CD4-positive, alpha-beta T cell (primary cell): ENCODE measurements at regions not wholly inside any gene's neighbourhood (a gene's known extent, or its start where the extent isn't known, plus 50 kb on each side); places are given as distances from the start of the nearest gene placed in this dataset.

ENCODE experiments used
- ATAC-seq: fragments of 200-7000 bp; cut with Tn5 transposase; one replicate; pipeline ENCODE4 v1.10.0; 2022; ENCODE audit warnings: mild to moderate bottlenecking; ENCODE audit not compliant: poor library complexity
- CTCF ChIA-PET: fragments of 350-600 bp; sonication (Branson Sonifier 250); formaldehyde crosslinking; loops from one replicate; lab custom pipeline; 2021; ENCODE audit warnings: antibody characterized with exemption, inconsistent platforms; lab: Charles Lee
- POLR2A ChIA-PET: fragments of 350-600 bp; sonication (Branson Sonifier 250); formaldehyde crosslinking; loops from one replicate; lab custom pipeline; 2021; ENCODE audit warnings: antibody characterized with exemption, inconsistent platforms; lab: Charles Lee
- DNase-seq, 14 experiments: peaks; one replicate each; pipeline ENCODE4 v3.0.0-alpha.2; 2013 to 2020; ENCODE audit warnings: mixed read lengths in 2 of 14
- H3K27ac ChIP-seq, 2 donors: one replicate each; pipeline versions ENCODE4 v1.5.1 to v1.7.0; 2013; ENCODE audit warnings: low read length in 2 of 2, low read depth in 1 of 2, mild to moderate bottlenecking in 1 of 2
- H3K27me3 ChIP-seq, 2 experiments: 1 replicate in 1 of 2; 2 replicates in 1 of 2; pipeline versions ENCODE4 v1.6.1 to v1.7.0; 2013; ENCODE audit warnings: low read length in 2 of 2, control low read depth in 1 of 2, mild to moderate bottlenecking in 1 of 2, moderate library complexity in 1 of 2; ENCODE audit not compliant: insufficient read depth in 2 of 2, control insufficient read depth in 1 of 2
- H3K36me3 ChIP-seq: one replicate; pipeline ENCODE4 v1.6.1; 2013; ENCODE audit warnings: low read length, control low read depth; ENCODE audit not compliant: insufficient read depth
- H3K4me1 ChIP-seq: one replicate; pipeline ENCODE4 v1.6.1; 2013; ENCODE audit warnings: low read length, control low read depth; ENCODE audit not compliant: insufficient read depth
- H3K4me3 ChIP-seq: one replicate; pipeline ENCODE4 v1.5.1; 2013; ENCODE audit warnings: mild to moderate bottlenecking, low read length, moderate library complexity
- H3K9me3 ChIP-seq, 2 experiments: 1 replicate in 1 of 2; 2 replicates in 1 of 2; pipeline versions ENCODE4 v1.6.1 to v1.7.0; 2013; ENCODE audit warnings: low read length in 2 of 2, mild to moderate bottlenecking in 2 of 2, control low read depth in 1 of 2, moderate library complexity in 1 of 2; ENCODE audit not compliant: control insufficient read depth in 1 of 2, insufficient read depth in 1 of 2
- H3K27ac Mint-ChIP-seq: one replicate; pipeline ENCODE4 v1.8.0; 2020; ENCODE audit warnings: mixed read lengths
- H3K27me3 Mint-ChIP-seq: one replicate; pipeline ENCODE4 v1.8.0; 2021; ENCODE audit warnings: mixed read lengths
- H3K36me3 Mint-ChIP-seq: one replicate; pipeline ENCODE4 v1.8.0; 2021; ENCODE audit warnings: low read depth, mixed read lengths
- H3K4me1 Mint-ChIP-seq: one replicate; pipeline ENCODE4 v1.8.0; 2021; ENCODE audit warnings: low read depth, mixed read lengths
- H3K4me3 Mint-ChIP-seq: one replicate; pipeline ENCODE4 v1.8.0; 2020; ENCODE audit warnings: mild to moderate bottlenecking, mixed read lengths
- H3K9me3 Mint-ChIP-seq: one replicate; pipeline ENCODE4 v1.8.0; 2020; ENCODE audit warnings: mixed read lengths
- intact Hi-C, 2 experiments: fragments of 100-400 bp; cut with DNase I in 1 of 2; cut with micrococcal nuclease in 1 of 2; formaldehyde crosslinking; loops; one replicate each; pipeline versions ENCODE4 v1.15.1 to v1.9.0; 2023 to 2025; cut with DNase I, micrococcal nuclease
- TF ChIP-seq, protein P1 (sequence below): fragments of 200-600 bp; IDR thresholded peaks from one replicate; pipeline ENCODE4 v1.8.0; 2022; ENCODE audit warnings: antibody characterized with exemption, mild to moderate bottlenecking

DNA sequence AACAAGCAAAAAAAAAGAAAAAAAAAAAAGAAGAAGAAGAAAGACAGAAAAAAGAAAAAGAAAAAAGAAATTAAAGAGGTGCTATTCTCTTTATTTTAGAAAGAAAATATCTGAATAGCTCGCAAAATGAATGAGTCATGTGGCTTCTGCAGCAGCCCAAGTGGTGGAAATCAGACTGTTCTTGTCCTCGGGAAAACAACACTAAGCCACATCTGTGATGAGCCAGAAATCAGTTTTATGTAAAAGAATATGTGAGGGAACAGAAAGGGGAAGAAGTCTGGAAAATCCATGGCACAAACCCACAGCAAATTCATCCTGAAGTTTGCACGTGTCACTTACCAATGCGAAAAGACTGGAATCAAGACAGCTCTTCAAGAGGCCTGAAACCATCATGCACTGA, 118.7 kb upstream of the GAS1 start:
- Histone ChIP-seq H3K4me3 (no peak overlapping the region), H3K27ac (no peak overlapping the region), H3K4me1 (no peaks in the 10 kb centered on the region), H3K9me3 (no peaks in the 10 kb centered on the region), H3K27me3 (no peaks in the 10 kb centered on the region), H3K36me3 (no peaks in the 10 kb centered on the region)
- Mint-ChIP-seq H3K27me3 (peaks cover 4% of the 10 kb centered on the region), H3K27ac (no peak overlapping the region), H3K36me3 (no peaks in the 10 kb centered on the region), H3K9me3 (no peaks in the 10 kb centered on the region), H3K4me3 (no peak overlapping the region), H3K4me1 (no peaks in the 10 kb centered on the region)
- ChIA-PET POLR2A (no interaction called here), CTCF (no interaction called here)
- no peak for DNase-seq
- no peak for ATAC-seq
- TF ChIP-seq, protein P1, sequence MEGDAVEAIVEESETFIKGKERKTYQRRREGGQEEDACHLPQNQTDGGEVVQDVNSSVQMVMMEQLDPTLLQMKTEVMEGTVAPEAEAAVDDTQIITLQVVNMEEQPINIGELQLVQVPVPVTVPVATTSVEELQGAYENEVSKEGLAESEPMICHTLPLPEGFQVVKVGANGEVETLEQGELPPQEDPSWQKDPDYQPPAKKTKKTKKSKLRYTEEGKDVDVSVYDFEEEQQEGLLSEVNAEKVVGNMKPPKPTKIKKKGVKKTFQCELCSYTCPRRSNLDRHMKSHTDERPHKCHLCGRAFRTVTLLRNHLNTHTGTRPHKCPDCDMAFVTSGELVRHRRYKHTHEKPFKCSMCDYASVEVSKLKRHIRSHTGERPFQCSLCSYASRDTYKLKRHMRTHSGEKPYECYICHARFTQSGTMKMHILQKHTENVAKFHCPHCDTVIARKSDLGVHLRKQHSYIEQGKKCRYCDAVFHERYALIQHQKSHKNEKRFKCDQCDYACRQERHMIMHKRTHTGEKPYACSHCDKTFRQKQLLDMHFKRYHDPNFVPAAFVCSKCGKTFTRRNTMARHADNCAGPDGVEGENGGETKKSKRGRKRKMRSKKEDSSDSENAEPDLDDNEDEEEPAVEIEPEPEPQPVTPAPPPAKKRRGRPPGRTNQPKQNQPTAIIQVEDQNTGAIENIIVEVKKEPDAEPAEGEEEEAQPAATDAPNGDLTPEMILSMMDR: no peak
- intact Hi-C loops: no loop called here

DNA sequence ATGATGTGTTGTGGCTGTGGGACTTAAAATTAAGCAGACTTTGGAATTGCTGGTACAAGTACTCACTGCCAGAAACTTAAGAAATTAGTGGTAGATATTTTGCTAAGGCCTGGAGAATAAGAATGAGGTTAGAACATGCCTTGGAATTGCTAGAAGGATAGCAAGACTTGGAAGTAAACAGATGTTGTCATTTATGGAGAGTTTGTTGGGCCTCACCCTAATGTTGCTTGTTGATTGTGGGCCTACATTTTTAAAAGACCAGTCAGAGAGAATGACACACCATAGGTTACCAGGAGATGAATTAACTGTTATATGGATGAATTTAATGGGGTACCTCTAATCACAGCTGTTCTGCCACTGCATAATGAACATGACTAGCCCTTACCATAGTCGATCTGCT, 120.1 kb upstream of the GAS1 start:
- ChIA-PET POLR2A (no interaction called here), CTCF (no interaction called here)
- DNase-seq (no peak), ATAC-seq (no peak)
- H3K4me1 Mint-ChIP-seq: no peaks in the 10 kb centered on the region
- H3K27me3 Mint-ChIP-seq: no peaks in the 10 kb centered on the region
- H3K36me3 ChIP-seq: no peaks in the 10 kb centered on the region
- H3K9me3 Mint-ChIP-seq: no peaks in the 10 kb centered on the region
- TF ChIP-seq, protein P1: no peak
- H3K27ac ChIP-seq: no peak overlapping the region
- no peaks in the 10 kb centered on the region for H3K9me3 ChIP-seq
- intact Hi-C loops: no loop called here
- H3K27ac Mint-ChIP-seq: no peak overlapping the region
- H3K4me3 ChIP-seq: no peak overlapping the region
- H3K4me1 ChIP-seq: no peaks in the 10 kb centered on the region
- H3K4me3 Mint-ChIP-seq: no peak overlapping the region
- H3K36me3 Mint-ChIP-seq: no peaks in the 10 kb centered on the region
- no peaks in the 10 kb centered on the region for H3K27me3 ChIP-seq

DNA sequence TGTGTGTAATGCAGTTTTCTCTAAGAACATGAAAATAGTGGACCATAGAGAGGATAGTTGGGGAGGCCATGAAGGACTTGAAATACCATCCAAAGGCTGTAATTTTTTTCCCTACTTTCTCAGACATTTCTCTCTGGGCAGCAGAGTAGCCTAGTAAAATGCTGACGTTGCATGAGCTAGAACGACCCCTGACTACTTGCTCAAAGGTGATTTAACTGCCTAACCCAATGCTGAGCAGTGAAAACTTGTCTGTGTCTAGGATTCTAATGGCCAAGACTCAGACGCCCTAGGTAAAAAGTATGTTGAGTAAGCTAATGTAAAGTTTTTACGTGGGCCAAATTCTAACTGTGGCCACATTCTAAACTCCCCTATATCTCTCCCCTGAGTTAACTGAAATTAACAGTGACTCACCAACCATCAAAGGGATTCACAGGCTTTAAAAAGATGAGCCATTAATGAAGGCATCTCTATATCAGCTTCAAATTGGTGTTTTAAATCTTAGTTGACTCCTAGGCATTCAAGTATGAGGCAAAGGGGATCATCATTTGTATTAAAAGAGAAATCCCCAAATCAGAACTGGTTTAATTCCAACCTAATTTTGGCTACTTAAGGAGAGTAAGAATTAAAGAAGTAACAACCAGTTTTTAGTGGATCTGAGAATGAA, 121.0 kb upstream of the GAS1 start:
- intact Hi-C loops: no loop called here
- POLR2A ChIA-PET: no interaction called here
- ATAC-seq (no peak), DNase-seq (no peak)
- H3K27me3 Mint-ChIP-seq: no peaks in the 10 kb centered on the region
- TF ChIP-seq, protein P1: no peak
- Histone ChIP-seq H3K36me3 (no peaks in the 10 kb centered on the region), H3K9me3 (peaks cover 0 to 6% of the 10 kb centered on the region in 2 experiments), H3K4me3 (no peak overlapping the region), H3K4me1 (no peaks in the 10 kb centered on the region), H3K27me3 (no peaks in the 10 kb centered on the region), H3K27ac (no peak overlapping the region)
- H3K4me1 Mint-ChIP-seq: no peaks in the 10 kb centered on the region
- no peak overlapping the region for H3K4me3 Mint-ChIP-seq
- H3K36me3 Mint-ChIP-seq: no peaks in the 10 kb centered on the region
- no peaks in the 10 kb centered on the region for H3K9me3 Mint-ChIP-seq
- CTCF ChIA-PET: no interaction called here
- no peak overlapping the region for H3K27ac Mint-ChIP-seq
